HG03558 (cell line): ENCODE measurements at regions not wholly inside any gene's neighbourhood (a gene's known extent, or its start where the extent isn't known, plus 50 kb on each side); places are given as distances from the start of the nearest gene placed in this dataset.

Experiments used
- ATAC-seq: cut with Tn5 transposase; IDR thresholded peaks from one replicate; pipeline ENCODE4 v1.9.1; 2021; ENCODE audit warnings: moderate number of reproducible peaks; ENCODE audit not compliant: unreplicated experiment; ENCODE audit errors: extremely low read depth

DNA sequence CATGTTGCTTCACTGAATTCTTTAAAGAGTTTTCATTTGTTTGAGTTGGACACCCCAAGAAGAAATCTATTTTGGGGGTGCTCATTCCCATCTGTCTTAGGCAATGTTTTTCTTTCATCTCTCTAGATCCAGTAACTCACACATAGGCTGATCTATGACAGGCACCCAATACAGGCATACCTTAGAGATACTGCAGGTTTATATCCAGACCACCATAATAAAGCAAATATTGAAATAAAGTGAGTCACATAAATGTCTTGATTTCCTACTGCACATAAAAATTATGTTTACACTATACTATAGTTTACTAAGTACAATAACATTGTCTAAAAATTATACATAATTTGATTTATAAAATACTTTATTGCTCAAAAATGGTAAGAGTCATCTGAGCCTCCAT lies 364.5 kb downstream of the MTRR start:
- no peak for ATAC-seq

DNA sequence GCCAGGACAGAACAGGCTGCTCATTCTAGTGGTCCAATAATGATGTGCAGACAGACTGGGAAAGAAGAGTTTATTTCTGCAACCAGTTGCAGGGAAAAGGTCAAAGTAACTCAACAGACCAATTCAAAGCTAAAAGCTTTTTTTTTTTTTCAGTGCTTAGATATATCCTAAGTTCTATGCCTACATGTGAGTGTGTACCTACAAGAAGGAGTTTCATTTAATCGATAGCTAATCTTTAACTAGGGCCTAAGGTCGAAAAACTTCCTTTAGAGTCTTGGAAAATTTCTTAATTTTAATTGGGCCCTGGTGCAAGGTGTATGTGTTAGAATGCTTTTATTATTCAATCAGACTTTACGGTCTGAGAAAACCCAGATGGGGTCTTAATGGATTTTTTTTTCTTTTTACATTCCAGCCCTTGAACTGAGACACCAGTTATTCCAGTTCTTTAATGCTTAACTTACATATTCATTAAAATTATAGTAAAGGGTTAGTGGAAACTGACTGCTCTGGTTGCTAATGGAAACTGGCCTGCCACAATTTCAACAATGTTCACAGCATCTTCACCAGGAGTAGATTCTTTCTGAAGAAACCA lies 365.3 kb downstream of the MTRR start:
- ATAC-seq: no peak

GRCh38 chr5:8238080-8238479 lies 369.1 kb downstream of the MTRR start:
- no peak for ATAC-seq

DNA sequence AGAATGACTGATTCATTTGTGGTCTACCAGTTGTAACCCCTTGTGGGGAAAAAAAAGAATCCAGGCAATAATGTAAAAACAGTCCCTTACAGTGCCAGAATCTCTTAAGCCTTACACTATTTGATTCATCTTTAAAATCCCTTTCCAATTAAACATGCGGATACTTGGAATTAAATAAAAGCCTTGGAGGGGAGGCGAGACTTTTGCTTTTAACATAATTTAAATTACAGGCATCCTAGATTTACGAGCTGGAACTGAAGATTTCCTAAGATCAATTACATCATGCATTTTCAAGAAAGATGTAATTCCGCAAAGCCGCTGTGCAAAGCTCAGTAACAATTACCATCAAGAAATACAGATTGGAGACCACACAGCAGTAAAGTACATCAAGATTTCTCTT lies 370.2 kb downstream of the MTRR start:
- ATAC-seq: no peak

DNA sequence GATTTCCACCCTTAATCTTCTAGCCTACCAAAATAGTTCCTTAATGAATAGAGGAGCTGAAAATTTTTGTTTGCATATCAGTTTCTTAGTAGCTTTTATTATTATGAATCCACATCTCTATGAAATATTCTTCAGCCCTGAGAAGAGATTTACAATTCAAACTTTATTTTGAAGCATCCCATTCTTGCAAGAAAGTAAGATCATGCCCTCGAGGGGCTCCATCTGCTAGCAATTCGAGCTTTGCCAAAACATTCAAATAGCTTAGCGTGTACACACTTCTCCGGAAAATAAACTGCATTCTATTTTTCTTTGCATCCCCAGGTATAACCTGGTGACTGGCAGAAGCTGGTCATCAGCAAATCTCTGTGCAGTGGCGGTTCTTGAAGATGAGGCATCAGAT lies 370.7 kb downstream of the MTRR start:
- no peak for ATAC-seq

- no peak for ATAC-seq
These were observed 372.1 kb downstream of the MTRR start for GRCh38 chr5:8241076-8241475.

- ATAC-seq: no peak
These were observed 372.6 kb downstream of the MTRR start for GRCh38 chr5:8241558-8241957.

- no peak for ATAC-seq
These were observed 378.3 kb downstream of the MTRR start for GRCh38 chr5:8247049-8247899.

DNA sequence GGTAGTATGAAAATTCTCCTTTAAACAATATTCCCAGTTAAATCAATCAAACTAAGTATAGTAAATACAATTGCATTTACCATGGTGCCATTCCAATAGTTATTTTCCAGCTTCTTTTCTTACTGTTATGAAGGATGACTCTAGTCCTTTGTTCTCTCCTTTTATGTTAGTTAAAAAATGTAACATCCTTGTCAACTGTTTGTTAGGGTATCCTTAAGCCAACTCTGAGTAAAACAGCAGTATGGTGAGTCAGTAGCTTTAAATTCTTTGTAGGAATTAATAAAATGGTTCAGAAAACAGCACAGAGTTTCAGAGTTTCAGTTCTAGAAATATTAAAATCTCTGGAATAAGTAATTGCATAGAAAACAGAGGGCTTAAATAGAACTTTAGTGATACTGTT lies 384.4 kb downstream of the MTRR start:
- ATAC-seq: no peak

DNA sequence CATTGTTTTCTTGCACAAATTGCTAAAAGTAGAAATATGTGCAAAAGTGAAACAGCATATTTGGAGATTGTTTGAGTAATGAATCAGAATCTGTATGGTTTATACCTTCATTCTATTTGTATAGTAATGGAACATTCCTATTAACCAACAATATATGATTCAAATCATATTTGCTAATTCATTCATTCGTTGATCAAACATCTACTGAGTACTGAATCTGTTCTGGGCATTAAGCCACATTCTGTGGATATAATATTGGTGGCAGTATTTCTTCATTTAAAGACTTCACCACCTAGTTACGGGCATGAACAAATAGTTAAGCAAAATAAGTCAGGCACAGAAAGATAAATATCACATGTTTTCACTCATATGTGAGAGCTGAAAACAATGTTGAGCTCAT lies 385.7 kb downstream of the MTRR start:
- no peak for ATAC-seq

DNA sequence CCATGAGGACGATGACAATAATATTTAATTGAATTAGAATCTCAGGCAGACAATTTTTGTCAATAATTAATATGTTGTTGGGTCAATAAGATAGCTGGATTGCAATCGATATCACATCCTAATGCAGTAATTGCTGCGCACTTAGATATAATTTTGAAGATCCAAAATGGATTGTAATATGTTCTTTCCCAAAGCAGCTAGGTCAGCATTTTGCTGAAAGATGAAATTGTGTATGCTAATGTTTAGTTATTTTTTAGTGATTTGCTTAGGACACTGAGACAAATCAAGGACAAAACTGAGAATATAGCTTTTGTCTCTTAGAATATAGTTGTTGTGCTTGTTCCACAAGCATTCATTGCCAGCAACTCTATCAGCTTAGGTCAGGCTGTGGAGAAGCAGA lies 389.9 kb downstream of the MTRR start:
- ATAC-seq: no peak

DNA sequence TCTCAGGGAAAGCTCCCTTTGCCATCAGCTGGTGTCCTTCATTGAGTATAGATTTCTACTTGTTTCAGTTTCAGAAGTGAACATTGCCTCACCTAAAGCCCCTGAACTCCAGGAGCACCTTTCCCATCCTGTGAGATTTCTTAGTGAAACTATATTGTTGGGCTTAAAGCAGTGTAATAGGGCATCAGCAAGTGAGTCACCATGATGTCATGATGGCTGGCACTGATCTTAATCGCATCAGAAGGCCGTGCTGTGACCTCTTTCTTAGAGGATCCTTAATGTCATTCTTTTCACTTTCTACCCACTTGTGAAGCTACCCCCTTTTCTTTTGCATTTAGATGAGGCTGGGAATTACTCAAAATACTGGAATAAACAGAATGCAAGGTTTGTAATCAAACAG lies 401.3 kb downstream of the MTRR start:
- ATAC-seq: no peak

DNA sequence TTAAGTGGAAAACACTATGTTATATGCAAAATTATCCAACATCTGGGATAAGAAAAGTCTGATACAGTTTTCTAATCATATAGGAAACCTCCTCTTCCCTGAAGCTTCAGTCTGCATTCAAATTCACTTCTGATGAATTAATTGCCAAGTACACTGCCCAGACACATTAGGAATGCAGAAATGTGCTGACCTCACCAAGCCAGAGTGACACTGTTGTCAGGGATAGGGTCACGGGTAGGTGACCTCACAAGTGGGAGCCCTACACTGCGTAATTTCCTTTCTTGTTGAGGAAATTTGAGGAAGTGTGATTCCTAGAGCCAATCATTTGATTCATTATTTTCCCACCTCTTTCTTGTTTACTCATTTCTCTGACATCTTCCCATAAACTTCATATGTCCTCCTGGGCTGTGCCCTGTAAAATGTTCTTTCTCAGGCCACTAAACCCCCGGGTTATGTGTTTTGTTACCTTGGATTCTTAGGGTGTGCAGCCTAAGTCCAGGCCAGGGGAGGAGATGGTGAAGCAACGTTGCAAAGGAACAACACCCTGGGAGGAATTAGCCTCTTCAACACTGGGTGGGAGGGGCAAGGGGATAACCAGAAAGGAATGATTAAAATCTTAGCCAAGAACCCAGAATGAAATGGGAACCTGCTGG lies 411.9 kb downstream of the MTRR start:
- ATAC-seq: no peak

DNA sequence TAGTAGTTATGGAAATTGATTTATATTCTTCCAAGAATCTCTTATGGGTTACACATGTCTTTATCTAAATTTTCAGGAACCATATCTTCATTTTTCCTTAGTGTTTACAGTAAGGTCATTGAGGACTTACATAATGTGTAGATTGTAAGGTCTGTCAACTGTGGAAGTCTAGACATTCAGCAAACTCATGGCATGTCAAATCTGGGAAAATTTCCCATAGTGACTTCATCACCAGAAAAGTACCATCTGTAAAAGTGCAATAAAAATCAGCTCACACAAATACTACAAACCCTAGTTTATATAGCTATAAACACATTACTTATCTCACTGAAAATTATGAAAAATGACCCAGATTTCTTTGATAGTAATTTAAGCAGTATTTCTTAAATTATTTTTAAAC lies 419.4 kb downstream of the MTRR start:
- ATAC-seq: no peak

DNA sequence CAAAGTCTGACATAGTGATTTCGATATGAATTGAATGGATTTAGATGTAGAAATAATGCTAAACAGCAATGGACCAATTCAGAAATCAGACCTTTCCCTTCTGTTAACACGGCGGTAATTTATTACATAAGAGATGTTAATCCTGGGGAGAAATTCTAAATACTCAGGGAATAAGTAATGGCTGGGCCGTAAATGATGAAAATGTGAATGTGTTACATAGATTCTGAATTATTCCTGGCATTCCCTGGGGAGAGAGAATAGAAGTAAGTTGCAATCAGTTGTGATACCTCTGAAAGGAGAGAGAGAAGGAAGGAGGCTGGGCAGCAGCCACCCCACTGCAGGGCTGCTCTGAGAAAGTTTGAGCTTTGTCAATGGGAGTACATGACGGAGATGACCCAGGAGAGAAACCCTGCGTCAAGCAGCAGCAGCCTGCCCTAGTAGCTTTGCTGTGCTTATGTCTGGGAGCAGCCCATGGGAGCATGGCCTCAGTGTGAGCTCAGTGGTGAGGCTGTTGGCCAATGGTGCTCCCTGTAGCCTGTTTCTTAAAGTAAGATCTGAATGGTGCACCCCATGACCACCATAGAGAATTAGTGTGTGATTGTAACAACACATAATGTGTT lies 420.1 kb downstream of the MTRR start:
- ATAC-seq: no peak

DNA sequence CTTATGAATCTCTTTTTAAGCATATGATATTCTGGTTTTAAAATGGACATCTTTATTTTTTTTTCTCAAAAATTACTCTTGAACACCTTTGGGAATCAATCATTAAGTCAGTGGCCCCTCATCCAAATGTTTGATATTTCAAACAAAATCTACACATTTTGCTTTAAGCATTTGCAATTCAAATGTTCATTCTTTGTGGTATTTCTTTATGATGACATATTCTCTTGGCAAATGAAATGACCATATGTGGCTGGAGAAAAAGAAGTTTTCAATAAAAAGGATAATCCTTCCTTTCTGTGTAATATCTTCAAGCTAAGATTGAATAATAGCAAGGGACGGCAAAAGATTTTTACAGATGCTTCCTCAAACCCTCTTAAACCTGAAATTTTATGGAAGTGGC lies 420.8 kb downstream of the MTRR start:
- ATAC-seq: no peak

- no peak for ATAC-seq
These were observed 421.8 kb downstream of the MTRR start for GRCh38 chr5:8290721-8291120.

DNA sequence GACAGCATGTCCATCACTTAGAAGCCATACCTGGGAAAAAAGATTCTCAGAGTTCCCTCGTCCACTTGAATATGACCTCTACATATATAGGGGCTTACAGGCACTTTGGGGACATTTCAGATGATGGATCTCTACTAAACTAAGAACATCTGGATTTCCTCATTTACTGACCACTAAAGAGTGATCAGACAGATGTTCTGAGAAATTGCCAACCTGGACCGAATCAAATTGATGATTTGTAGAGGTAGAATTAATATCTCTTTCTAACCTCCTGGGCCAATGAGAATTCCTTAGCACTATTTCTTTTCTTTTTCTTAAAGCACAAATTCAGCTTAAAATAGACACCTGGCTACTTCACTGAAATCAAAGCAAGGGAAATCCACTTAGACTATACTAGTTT lies 422.7 kb downstream of the MTRR start:
- no peak for ATAC-seq

GRCh38 chr5:8295141-8295540 lies 426.2 kb downstream of the MTRR start:
- no peak for ATAC-seq

- no peak for ATAC-seq
These were observed 430.8 kb downstream of the MTRR start for GRCh38 chr5:8299716-8300115.

DNA sequence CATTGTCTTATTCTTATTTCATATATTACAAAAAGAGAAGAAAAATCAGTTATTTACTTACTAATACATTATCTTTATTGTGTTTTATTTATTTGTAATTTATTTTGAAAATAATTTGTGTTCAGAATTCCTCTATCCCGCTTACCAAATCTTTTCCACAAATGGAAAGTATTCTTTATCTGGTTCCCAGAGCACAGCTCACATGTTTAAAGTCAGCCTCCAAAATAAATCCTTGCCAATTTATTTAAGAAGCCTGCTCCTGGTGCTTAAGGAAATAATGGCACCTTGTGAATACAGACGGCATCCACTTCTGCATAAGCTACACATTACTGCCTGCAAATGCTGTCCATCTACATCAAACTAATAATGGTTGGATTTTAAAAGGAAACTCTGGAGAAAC lies 435.4 kb downstream of the MTRR start:
- no peak for ATAC-seq
